GM12878 (cell line): ENCODE measurements at regions not wholly inside any gene's neighbourhood (a gene's known extent, or its start where the extent isn't known, plus 50 kb on each side); places are given as distances from the start of the nearest gene placed in this dataset.

Source experiments
- ATAC-seq: fragments of 200-7000 bp; cut with Tn5 transposase; 3 replicates; pipeline ENCODE4 v1.9.1; 2020; ENCODE audit warnings: mild to moderate bottlenecking, moderate library complexity
- BruUV-seq: library from RNA; stranded (reverse); fragments of 400-500 nt; replicated peaks from 2 replicates; lab custom pipeline; 2021; lab: Mats Ljungman, UMichigan
- CTCF ChIA-PET: fragments of 300-600 bp; sonication (Branson Sonifier 250); formaldehyde crosslinking; extraction: SDS; loops from one replicate; lab custom pipeline; 2021; ENCODE audit warnings: inconsistent platforms; lab: Yijun Ruan, JAX
- POLR2A ChIA-PET: fragments of 350-600 bp; formaldehyde crosslinking; extraction: SDS; loops from one replicate; lab custom pipeline; 2021; ENCODE audit warnings: inconsistent platforms; lab: Charles Lee
- RAD21 ChIA-PET: fragments of 300-600 bp; sonication (Branson Sonifier 250); formaldehyde crosslinking; loops from one replicate; lab custom pipeline; 2023; ENCODE audit warnings: antibody characterized with exemption; ENCODE audit not compliant: unreplicated experiment; lab: Charles Lee
- SMC1A ChIA-PET: fragments of 300-600 bp; sonication (Branson Sonifier 250); formaldehyde crosslinking; loops from one replicate; lab custom pipeline; 2023; ENCODE audit not compliant: unreplicated experiment, uncharacterized antibody; lab: Charles Lee
- DNase-seq: peaks from one replicate; pipeline ENCODE4 v3.0.0-alpha.2; 2011; ENCODE audit warnings: low read depth, low spot score
- FAIRE-seq: peaks from 3 replicates; lab custom pipeline; 2011; peaks lifted over from hg19 to GRCh38; lab: Jason Lieb, UNC
- H2AFZ ChIP-seq: 2 replicates; pipeline ENCODE4 v1.6.0; 2011; ENCODE audit warnings: low read depth, low read length, control low read depth; ENCODE audit not compliant: control insufficient read depth
- H3K27ac ChIP-seq: 2 replicates; pipeline ENCODE4 v1.5.1; 2011; ENCODE audit warnings: control low read depth; ENCODE audit not compliant: control insufficient read depth, insufficient read depth
- H3K27me3 ChIP-seq, 2 experiments: replicated peaks in 1 of 2; 2 replicates each; pipeline versions ENCODE4 v1.6.0 to v1.6.1; 2011; ENCODE audit warnings: low read length in 1 of 2; ENCODE audit not compliant: control insufficient read depth in 2 of 2, insufficient read depth in 2 of 2
- H3K36me3 ChIP-seq, 2 experiments: 2 replicates each; pipeline ENCODE4 v1.5.1; 2011; ENCODE audit warnings: low read length in 1 of 2; ENCODE audit not compliant: control insufficient read depth in 2 of 2, insufficient read depth in 2 of 2
- H3K4me1 ChIP-seq: 2 replicates; pipeline ENCODE4 v1.6.1; 2011; ENCODE audit warnings: mild to moderate bottlenecking, low read length, moderate library complexity, mixed read lengths; ENCODE audit not compliant: control insufficient read depth, insufficient read depth
- H3K4me2 ChIP-seq: 2 replicates; pipeline ENCODE4 v1.6.0; 2011; ENCODE audit warnings: control low read depth; ENCODE audit not compliant: control insufficient read depth, insufficient read depth
- H3K4me3 ChIP-seq: fragments of 200-600 bp; sonication (generic); 2 replicates; pipeline ENCODE4 v1.5.1; 2016
- H3K79me2 ChIP-seq: 2 replicates; pipeline ENCODE4 v1.6.0; 2011; ENCODE audit warnings: low read length; ENCODE audit not compliant: control insufficient read depth, insufficient read depth
- H3K9ac ChIP-seq: 2 replicates; pipeline ENCODE4 v1.8.0; 2011; ENCODE audit warnings: low read length, control low read depth, mixed read lengths; ENCODE audit not compliant: control insufficient read depth, insufficient read depth
- H3K9me3 ChIP-seq: replicated peaks from 3 replicates; pipeline ENCODE4 v1.5.1; 2011; ENCODE audit warnings: mild to moderate bottlenecking, low read length; ENCODE audit not compliant: control insufficient read depth, insufficient read depth
- H4K20me1 ChIP-seq: 2 replicates; pipeline ENCODE4 v1.6.0; 2011; ENCODE audit not compliant: control insufficient read depth, insufficient read depth
- ATF7 ChIP-seq: fragments of 450-650 bp; IDR thresholded peaks from 2 replicates; pipeline ENCODE4 v1.6.1; 2016; ENCODE audit warnings: low read depth, mild to moderate bottlenecking
- E2F8 ChIP-seq: fragments of 450-650 bp; IDR thresholded peaks from 2 replicates; pipeline ENCODE4 v1.6.1; 2018; ENCODE audit warnings: mild to moderate bottlenecking, low read depth, moderate library complexity; ENCODE audit not compliant: partially characterized antibody
- EP300 ChIP-seq, 2 experiments: fragments of 150-350 bp in 1 of 2; IDR thresholded peaks; 2 replicates each; pipeline ENCODE4 v1.6.1; 2011 to 2012; ENCODE audit warnings: low read depth in 2 of 2, low read length in 2 of 2, borderline replicate concordance in 1 of 2, improper control_type of control experiment in 1 of 2, inconsistent platforms in 1 of 2; ENCODE audit not compliant: control insufficient read depth in 1 of 2
- FOXM1 ChIP-seq: IDR thresholded peaks from 2 replicates; pipeline ENCODE4 v1.6.1; 2012; ENCODE audit warnings: low read depth, mild to moderate bottlenecking, inconsistent platforms, low read length, moderate library complexity
- HDAC2 ChIP-seq: fragments of 200-600 bp; sonication (generic); IDR thresholded peaks from 2 replicates; pipeline ENCODE4 v1.6.1; 2017
- JUNB ChIP-seq: IDR thresholded peaks from 2 replicates; pipeline ENCODE4 v1.6.1; 2016; ENCODE audit warnings: antibody characterized with exemption, mild to moderate bottlenecking
- LARP7 ChIP-seq: fragments of 450-650 bp; IDR thresholded peaks from 2 replicates; pipeline ENCODE4 v1.6.1; 2017; ENCODE audit warnings: mild to moderate bottlenecking
- NR2C1 ChIP-seq: fragments of 450-650 bp; IDR thresholded peaks from 2 replicates; pipeline ENCODE4 v1.6.1; 2017; ENCODE audit warnings: antibody characterized with exemption, mild to moderate bottlenecking, moderate library complexity
- PML ChIP-seq: IDR thresholded peaks from 2 replicates; pipeline ENCODE4 v1.6.1; 2012; ENCODE audit warnings: low read length, inconsistent platforms
- POU2F2 ChIP-seq: IDR thresholded peaks from 3 replicates; pipeline ENCODE4 v1.6.1; 2011; ENCODE audit warnings: low read depth, mild to moderate bottlenecking, low read length, borderline replicate concordance
- SPI1 ChIP-seq: IDR thresholded peaks from 2 replicates; pipeline ENCODE4 v1.6.1; 2011; ENCODE audit warnings: low read depth, mild to moderate bottlenecking, low read length, moderate library complexity, borderline replicate concordance; ENCODE audit not compliant: insufficient read depth
- WRNIP1 ChIP-seq: IDR thresholded peaks from 2 replicates; pipeline ENCODE4 v1.6.1; 2011; ENCODE audit warnings: low read depth, low read length, improper control_type of control experiment, borderline replicate concordance
- ZNF24 ChIP-seq: fragments of 450-650 bp; IDR thresholded peaks from 2 replicates; pipeline ENCODE4 v1.6.1; 2017; ENCODE audit warnings: antibody characterized with exemption, mild to moderate bottlenecking
- ZNF274 ChIP-seq: IDR thresholded peaks from one replicate; pipeline ENCODE4 v1.8.0; 2011; ENCODE audit not compliant: insufficient read length, insufficient read depth
- ZZZ3 ChIP-seq: IDR thresholded peaks from 2 replicates; pipeline ENCODE4 v1.6.1; 2011; ENCODE audit warnings: low read depth; ENCODE audit not compliant: control insufficient read depth, insufficient read length
- in situ Hi-C: fragments of 300-500 bp; cut with MboI; formaldehyde crosslinking; loops from 9 replicates; pipeline ENCODE4 v1.14.3; 2018; ENCODE audit warnings: mixed read lengths
- intact Hi-C: fragments of 100-400 bp; cut with micrococcal nuclease; formaldehyde crosslinking; loops from one replicate; pipeline ENCODE4 v1.14.2; 2022; ENCODE audit not compliant: unreplicated experiment
- TF ChIP-seq, protein P1 (sequence below): IDR thresholded peaks from 2 replicates; pipeline ENCODE4 v1.6.1; 2012; ENCODE audit warnings: low read length, inconsistent platforms

GRCh38 chr6:21461844-21462518 is 131.6 kb upstream of the SOX4 start:
- ChIA-PET SMC1A (interaction anchor here (0.6 kb wide), 1 partner anchor 36 kb away, joined by 3 read pairs; no protein-coding TSS in a partner anchor), RAD21 (no interaction called here), CTCF (no interaction called here), POLR2A (no interaction called here)
- ATAC-seq: no peak
- Histone ChIP-seq H3K4me2 (no peak overlapping the region), H2AFZ (no peak overlapping the region), H3K27me3 (no peaks in the 10 kb centered on the region), H3K4me1 (no peaks in the 10 kb centered on the region), H3K79me2 (no peaks in the 10 kb centered on the region), H4K20me1 (no peaks in the 10 kb centered on the region), H3K9ac (no peak overlapping the region), H3K27ac (no peak overlapping the region), H3K36me3 (no peaks in the 10 kb centered on the region), H3K4me3 (no peak overlapping the region), H3K9me3 (no peaks in the 10 kb centered on the region)
- FAIRE-seq: no peak
- no peak for TF ChIP-seq FOXM1
- TF ChIP-seq, protein P1, sequence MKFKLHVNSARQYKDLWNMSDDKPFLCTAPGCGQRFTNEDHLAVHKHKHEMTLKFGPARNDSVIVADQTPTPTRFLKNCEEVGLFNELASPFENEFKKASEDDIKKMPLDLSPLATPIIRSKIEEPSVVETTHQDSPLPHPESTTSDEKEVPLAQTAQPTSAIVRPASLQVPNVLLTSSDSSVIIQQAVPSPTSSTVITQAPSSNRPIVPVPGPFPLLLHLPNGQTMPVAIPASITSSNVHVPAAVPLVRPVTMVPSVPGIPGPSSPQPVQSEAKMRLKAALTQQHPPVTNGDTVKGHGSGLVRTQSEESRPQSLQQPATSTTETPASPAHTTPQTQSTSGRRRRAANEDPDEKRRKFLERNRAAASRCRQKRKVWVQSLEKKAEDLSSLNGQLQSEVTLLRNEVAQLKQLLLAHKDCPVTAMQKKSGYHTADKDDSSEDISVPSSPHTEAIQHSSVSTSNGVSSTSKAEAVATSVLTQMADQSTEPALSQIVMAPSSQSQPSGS: no peak
- TF ChIP-seq POU2F2: no peak
- no peak for TF ChIP-seq PML
- TF ChIP-seq ATF7: no peak
- no peak for TF ChIP-seq WRNIP1
- TF ChIP-seq LARP7: no peak
- no peak for TF ChIP-seq ZNF274
- no peak for TF ChIP-seq EP300 (IDR thresholded peaks at IDR 0.05; ENCODE audit: borderline replicate concordance in 1 of 2, control insufficient read depth in 1 of 2, low read depth in 2 of 2, low read length in 2 of 2)
- no peak for TF ChIP-seq ZNF24
- TF ChIP-seq SPI1: no peak
- TF ChIP-seq HDAC2: no peak
- no peak for TF ChIP-seq E2F8
- TF ChIP-seq JUNB: no peak
- TF ChIP-seq ZZZ3: no peak
- no peak for TF ChIP-seq NR2C1
- intact Hi-C loops: no loop called here
- in situ Hi-C loops: no loop called here
- DNase-seq: no peak
- BruUV-seq: no TSS peak
